ENCODE measurements at regions not wholly inside any gene's neighbourhood (a gene's known extent, or its start where the extent isn't known, plus 50 kb on each side); places are given as distances from the start of the nearest gene placed in this dataset.

- TF ChIP-seq EZH2 (IDR thresholded peaks at IDR 0.05; ENCODE audit: borderline replicate concordance, low read depth, low read length, poor library complexity, severe bottlenecking) (no peak), CTCF (conservative IDR thresholded peaks at IDR 0.05; ENCODE audit: low read depth, low read length) (no peak)
Observed at GRCh38 chr2:19809206-19809605, 92.6 kb downstream of the TTC32 start.
